Fibroblast of upper back skin (primary cell): ENCODE measurements at regions not wholly inside any gene's neighbourhood (a gene's known extent, or its start where the extent isn't known, plus 50 kb on each side); places are given as distances from the start of the nearest gene placed in this dataset.
"Not testable (repeated sequence)": the region's sequence is repeated elsewhere in the genome, so short reads cannot be mapped to it uniquely, and the experiment has no call there.

Source experiments
- DNase-seq: peaks from one replicate; pipeline ENCODE4 v3.0.0-alpha.2; 2013

DNA sequence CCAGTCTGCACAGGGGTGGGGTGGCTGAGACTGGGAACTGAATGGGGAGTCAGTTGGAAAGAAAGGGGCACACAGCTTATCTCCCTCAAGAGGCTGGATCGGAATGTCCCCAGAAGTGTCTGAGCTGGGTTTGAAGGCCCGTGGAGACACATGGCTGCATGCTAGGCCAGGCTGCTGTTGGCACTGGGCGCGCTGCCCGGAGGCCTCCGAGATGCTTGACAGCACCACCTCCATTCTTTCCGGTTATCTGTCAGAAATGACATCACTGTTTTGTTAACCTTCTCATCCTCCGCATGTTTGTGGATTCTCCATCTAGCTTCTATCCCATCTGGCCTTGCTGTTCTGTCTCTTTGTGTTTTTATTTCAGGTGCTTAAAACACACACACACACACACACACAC, 85.5 kb downstream of the APIP start:
- DNase-seq = no peak

- no peak for DNase-seq
These were observed 86.1 kb downstream of the APIP start for GRCh38 chr11:34830035-34830434.

GRCh38 chr11:34827228-34827627, 89.0 kb downstream of the APIP start:
- no peak for DNase-seq

DNA sequence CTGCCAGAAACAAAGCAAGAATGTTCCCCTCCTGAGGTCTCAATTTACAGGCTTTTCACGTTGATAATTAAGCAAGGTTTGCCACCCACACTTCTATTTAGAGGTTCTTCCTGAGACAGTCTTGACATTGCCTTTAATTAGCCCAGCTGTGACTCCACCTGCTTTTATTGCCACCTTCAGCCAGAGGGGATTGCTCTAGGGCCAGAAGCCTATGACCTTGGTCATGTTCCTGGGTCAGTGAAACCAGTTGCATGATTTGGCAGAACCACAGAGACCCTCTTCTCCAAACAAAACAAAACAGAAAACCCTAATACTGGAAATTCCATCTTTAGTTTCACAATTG, 89.8 kb downstream of the APIP start:
- no peak for DNase-seq

DNA sequence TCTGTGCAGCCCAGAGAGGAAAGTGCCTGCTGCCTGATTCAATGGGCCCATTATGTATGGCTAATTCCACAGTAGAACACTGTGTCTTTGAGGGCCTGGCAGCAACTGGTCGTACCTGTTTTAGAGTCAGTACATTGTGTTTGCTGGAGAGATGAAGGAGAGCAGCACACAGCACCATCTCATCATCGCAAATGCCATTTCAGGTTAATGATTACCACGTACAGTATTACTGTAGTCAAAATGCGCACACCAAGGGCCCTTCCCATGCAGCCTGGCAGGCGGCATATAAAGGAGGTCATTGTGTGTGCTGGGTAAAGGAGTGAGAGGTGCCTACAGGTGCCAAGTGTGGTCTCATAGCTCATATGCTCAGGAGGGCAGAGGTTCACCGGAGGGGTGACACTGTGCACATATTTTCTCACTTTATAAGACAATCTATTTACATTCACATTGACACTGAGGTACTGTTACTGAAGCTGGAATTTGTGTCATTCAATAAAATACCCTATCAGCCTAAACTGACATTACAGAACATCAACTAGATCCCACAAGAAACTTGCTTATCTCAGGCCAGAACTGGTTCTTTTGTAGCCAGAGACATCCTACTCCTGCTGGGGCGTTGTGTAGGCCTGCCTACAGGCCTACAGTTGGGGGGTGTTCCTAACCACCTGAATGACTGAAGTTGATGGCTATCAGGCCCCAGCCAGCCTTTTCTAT, 90.4 kb downstream of the APIP start:
- no peak for DNase-seq

DNA sequence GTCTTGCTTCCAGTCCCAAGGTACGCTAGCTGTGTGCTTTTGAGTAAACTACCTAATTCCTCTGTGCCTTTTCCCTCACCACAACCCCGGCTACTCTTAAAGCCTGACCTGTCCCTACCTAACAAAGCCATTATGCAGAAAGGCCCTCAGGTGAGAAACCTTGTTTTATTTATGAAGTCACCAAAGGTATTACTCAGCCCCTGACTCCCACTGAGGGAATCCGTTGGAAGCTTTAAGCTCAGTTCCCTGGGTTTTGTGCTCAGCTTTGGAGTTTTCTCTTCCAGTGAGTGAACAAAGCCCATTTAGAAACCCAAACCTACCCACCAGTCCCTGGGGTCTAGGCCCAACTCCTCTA, 90.9 kb downstream of the APIP start:
- no peak for DNase-seq

- DNase-seq = no peak
These were observed 91.8 kb downstream of the APIP start for GRCh38 chr11:34824425-34824824.

GRCh38 chr11:34823639-34824038, 92.5 kb downstream of the APIP start:
- DNase-seq = no peak

GRCh38 chr11:34823197-34823596, 93.0 kb downstream of the APIP start:
- DNase-seq = no peak

GRCh38 chr11:34819740-34820482, 96.3 kb downstream of the APIP start:
- DNase-seq = no peak

- not testable (repeated sequence) for DNase-seq
These were observed 98.4 kb downstream of the APIP start for GRCh38 chr11:34817812-34818211.

GRCh38 chr11:34816698-34817213, 99.4 kb downstream of the APIP start:
- no peak for DNase-seq

DNA sequence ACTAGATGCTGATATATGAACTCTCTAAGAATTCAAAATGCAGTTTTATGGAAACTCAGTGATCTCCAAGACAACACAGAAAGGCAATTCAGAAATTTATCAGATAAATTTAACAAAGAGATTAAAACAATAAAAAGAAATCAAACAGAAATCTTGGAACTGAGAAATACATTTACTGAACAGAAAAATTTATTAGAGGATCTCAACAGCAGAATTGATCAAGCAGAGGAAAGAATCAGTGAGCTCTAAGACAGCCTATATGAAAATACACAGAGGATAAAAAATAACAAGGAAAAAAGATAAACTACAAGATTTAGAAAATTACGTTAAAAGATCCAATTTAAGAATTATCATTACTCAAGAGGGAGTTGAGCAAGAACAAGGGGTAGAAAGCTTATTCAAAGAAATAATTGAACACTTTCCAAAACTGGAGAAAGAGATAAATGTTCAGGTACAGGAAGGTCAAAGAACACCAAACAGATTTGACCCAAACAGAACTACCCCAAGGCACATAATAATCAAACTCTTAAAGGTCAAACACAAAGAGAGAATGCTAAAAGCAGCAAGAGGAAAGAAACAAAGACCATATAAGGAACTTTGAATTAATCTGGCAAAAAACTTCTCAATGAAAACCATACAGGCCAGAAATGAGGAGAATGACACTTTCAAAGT, 103.1 kb downstream of the APIP start:
- no peak for DNase-seq

- no peak for DNase-seq
These were observed 104.3 kb downstream of the APIP start for GRCh38 chr11:34811858-34812257.

DNA sequence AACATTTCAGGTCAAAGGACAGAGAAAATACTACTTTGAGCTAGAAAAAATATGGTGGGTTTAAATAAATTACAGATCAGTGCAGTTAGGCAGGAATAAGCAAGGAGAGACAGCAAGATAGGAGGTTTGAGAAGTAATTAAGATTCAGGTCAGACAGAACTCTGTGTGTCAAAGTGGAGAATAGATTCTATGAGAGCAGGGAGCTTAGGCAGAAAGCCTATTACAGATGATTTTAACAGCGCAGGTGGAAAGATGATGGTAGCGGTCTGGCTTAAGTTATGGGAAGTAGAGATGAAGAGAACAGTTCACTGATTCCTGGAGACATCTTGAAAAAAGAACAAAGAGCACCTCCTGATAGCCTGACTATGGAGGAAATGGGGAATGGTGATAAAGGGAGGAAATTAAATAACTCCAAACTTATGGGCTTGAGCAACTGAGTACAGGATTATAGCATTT, 106.0 kb downstream of the APIP start:
- DNase-seq = no peak

- no peak for DNase-seq
These were observed 106.7 kb downstream of the APIP start for GRCh38 chr11:34809191-34810106.

DNA sequence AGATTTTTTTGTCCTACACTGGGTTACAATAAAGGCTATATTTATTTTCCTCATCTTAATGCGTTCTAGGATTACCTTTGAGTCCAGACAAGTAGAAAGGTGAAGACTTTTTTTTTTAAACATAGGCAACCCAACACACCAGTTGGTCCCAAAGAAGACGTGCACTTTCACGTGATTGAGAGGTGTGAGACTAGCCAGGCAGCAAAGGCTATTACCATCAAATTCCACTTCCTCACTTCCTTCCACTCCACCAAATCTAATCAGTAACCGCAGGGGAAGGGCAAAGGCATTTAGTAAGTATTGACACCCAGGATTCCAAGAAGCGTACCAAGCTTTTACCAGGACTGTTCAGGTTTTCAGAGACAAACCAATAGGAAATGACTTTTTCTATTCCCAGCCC, 109.3 kb downstream of the APIP start:
- no peak for DNase-seq

DNA sequence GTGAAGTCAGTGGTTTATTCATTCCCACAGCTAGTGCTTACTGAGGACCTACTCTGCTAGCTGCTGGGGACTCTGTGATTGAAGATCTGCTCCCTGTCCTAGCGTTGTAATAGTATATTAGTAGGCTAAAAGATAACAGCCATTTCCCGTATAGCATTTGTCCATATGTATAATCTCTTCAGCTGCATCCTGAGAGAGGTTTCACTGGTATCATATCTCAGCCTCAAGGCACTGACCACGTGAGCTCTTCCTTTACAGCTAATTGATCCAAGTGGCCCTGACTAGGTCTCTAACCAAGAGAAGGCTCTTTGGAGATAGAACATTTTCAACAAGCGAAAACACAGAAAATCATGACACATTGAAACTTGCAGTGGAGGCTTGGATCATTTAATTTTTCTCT, 110.2 kb downstream of the APIP start:
- DNase-seq = no peak

DNA sequence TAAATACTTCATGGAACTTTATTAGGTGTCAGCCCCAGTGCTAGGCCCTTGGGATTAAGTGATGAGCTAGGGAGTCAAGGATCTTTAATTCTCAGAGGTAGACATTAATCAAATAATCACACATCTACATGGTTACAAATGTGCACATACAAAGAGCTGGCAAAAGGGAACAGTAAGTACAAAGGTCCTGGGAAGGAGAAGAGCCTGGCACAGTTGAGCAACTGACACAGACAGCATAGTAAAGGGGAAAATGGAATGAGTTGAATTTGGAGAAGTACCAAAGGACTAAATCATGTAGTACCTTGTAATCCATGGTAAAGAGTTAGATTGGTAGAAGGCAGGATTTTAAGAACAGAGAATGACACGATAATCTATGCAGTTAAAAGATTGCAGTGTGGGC, 116.3 kb downstream of the APIP start:
- no peak for DNase-seq

GRCh38 chr11:34798985-34799384, 117.2 kb downstream of the APIP start:
- DNase-seq = no peak

- DNase-seq = not testable (repeated sequence)
These were observed 118.7 kb downstream of the APIP start for GRCh38 chr11:34797497-34797896.

DNA sequence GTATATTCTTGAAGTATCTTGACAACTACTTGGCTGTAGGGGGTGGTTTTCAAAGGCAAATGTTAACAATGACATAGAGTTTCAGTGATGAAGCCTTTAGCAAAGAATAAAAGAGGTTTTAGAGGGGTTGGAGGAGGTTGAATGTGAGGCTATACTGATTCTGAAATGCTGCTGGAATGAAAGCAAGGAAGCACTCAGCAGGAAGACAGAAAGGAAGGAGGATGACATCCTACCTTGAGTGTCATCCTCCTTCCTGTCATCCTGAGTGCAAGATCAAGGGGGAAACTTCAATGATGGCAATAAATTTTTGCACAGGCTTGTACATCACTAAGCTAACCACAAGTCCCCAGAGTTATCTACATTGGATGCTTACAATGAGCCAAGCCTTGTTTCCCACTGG, 120.5 kb downstream of the APIP start:
- DNase-seq = no peak

DNA sequence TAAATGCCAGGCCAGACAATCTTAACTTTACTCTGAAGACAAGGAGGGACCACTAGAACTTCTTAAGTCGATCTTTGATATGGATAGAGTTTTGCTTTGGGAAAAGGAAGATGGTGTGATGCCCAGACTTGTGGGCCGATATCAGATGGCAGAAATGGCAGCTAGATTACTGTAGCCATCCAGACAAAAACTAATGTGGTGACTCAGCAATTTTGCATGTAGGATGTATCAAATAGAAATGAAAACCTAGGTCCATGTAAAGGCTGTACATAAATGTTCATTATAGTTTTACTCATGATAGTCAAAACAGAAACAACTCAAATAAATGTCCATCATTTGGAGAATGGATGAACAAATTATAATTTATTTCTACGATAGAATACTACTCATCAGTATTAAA, 121.5 kb downstream of the APIP start:
- no peak for DNase-seq
